Body of pancreas (tissue), 4 donors: ENCODE measurements at regions not wholly inside any gene's neighbourhood (a gene's known extent, or its start where the extent isn't known, plus 50 kb on each side); places are given as distances from the start of the nearest gene placed in this dataset.

Source experiments
- CTCF ChIP-seq, 7 experiments: fragments of 450-650 bp in 4 of 7; fragments of 200-600 bp in 3 of 7; sonication (generic) in 3 of 7; IDR thresholded peaks; one replicate each; pipeline ENCODE4 v1.5.1; 2016 to 2019; ENCODE audit warnings: antibody characterized with exemption in 7 of 7
- POLR2A ChIP-seq, 3 donors: fragments of 450-650 bp; IDR thresholded peaks; one replicate each; pipeline ENCODE4 v1.6.1; 2016; ENCODE audit warnings: antibody characterized with exemption in 3 of 3, mild to moderate bottlenecking in 2 of 3

- no peak for TF ChIP-seq CTCF (IDR thresholded peaks at IDR 0.05)
- no peak for TF ChIP-seq POLR2A (IDR thresholded peaks at IDR 0.05)
These were observed 134.7 kb upstream of the XIST start for GRCh38 chrX:73987166-73987565.
